Progenitor cell of endocrine pancreas (in vitro differentiated cells): ENCODE measurements at regions not wholly inside any gene's neighbourhood (a gene's known extent, or its start where the extent isn't known, plus 50 kb on each side); places are given as distances from the start of the nearest gene placed in this dataset.

Source experiments
- DNase-seq: peaks from one replicate; pipeline ENCODE4 v3.0.0; 2021; ENCODE audit warnings: low spot score; ENCODE audit not compliant: unreplicated experiment
- H3K27ac Mint-ChIP-seq: 2 replicates; pipeline ENCODE4 v1.8.0; 2021; ENCODE audit warnings: mild to moderate bottlenecking, moderate library complexity, mixed read lengths
- H3K27me3 Mint-ChIP-seq: 2 replicates; pipeline ENCODE4 v1.8.0; 2021; ENCODE audit warnings: mixed read lengths
- H3K36me3 Mint-ChIP-seq: 2 replicates; pipeline ENCODE4 v1.8.0; 2022; ENCODE audit warnings: mixed read lengths; ENCODE audit not compliant: insufficient read depth
- H3K4me1 Mint-ChIP-seq: 2 replicates; pipeline ENCODE4 v1.8.0; 2021; ENCODE audit warnings: low read depth, mixed read lengths
- H3K4me3 Mint-ChIP-seq: 2 replicates; pipeline ENCODE4 v1.8.0; 2021; ENCODE audit warnings: low read depth, mild to moderate bottlenecking, moderate library complexity, mixed read lengths
- H3K9me3 Mint-ChIP-seq: 2 replicates; pipeline ENCODE4 v1.8.0; 2021; ENCODE audit warnings: low read depth, mixed read lengths
- TF ChIP-seq, protein P1 (sequence below): fragments of 200-600 bp; sonication (generic); IDR thresholded peaks from one replicate; pipeline ENCODE4 v1.5.0; 2021; ENCODE audit warnings: antibody characterized with exemption, mild to moderate bottlenecking; ENCODE audit not compliant: unreplicated experiment

DNA sequence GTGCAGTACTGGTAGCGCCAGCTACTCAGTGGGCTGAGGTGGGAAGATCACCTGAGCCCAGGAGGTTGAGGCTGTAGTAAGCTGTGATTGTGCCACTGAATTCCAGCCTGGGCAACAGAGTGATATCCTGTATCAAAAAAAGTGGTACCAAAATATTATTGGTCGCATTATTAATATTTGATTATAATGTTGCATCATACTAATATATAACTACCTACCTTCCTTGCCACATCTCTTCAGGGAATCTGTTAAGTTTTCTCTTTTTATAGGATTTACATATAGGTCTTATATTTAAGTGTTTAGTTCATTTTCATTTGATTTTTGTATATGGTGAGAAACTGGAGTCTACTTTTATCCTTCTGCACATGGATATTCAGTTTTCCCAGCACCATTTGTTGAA, 66.3 kb upstream of the PHACTR3 start:
- Mint-ChIP-seq H3K36me3 (no peaks in the 10 kb centered on the region), H3K9me3 (peaks cover 24% of the 10 kb centered on the region), H3K27ac (no peak overlapping the region), H3K4me1 (no peaks in the 10 kb centered on the region), H3K27me3 (peaks cover 12% of the 10 kb centered on the region), H3K4me3 (no peak overlapping the region)
- TF ChIP-seq, protein P1, sequence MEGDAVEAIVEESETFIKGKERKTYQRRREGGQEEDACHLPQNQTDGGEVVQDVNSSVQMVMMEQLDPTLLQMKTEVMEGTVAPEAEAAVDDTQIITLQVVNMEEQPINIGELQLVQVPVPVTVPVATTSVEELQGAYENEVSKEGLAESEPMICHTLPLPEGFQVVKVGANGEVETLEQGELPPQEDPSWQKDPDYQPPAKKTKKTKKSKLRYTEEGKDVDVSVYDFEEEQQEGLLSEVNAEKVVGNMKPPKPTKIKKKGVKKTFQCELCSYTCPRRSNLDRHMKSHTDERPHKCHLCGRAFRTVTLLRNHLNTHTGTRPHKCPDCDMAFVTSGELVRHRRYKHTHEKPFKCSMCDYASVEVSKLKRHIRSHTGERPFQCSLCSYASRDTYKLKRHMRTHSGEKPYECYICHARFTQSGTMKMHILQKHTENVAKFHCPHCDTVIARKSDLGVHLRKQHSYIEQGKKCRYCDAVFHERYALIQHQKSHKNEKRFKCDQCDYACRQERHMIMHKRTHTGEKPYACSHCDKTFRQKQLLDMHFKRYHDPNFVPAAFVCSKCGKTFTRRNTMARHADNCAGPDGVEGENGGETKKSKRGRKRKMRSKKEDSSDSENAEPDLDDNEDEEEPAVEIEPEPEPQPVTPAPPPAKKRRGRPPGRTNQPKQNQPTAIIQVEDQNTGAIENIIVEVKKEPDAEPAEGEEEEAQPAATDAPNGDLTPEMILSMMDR = no peak
- DNase-seq = no peak

DNA sequence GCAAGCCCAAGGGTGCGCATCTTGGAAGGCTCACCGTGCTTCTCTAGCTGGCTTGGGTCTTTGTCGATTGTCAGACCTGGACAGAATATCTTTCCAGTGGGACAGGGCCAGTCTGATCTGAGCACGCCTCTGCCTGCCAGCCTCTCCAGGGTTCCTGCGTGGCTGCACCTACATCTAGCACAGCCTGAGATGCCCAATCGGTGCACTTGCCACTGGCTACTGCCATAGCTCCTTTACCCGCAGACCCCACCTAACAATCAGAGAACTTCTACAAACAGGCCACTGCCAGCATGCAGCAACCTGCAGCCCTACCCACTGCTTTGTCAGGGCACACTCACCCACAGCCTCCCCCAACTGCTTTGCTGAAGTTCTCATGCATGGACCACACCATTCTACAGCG, 56.7 kb upstream of the PHACTR3 start:
- H3K27me3 Mint-ChIP-seq = peaks cover 13% of the 10 kb centered on the region
- H3K4me3 Mint-ChIP-seq = no peak overlapping the region
- no peaks in the 10 kb centered on the region for H3K4me1 Mint-ChIP-seq
- no peaks in the 10 kb centered on the region for H3K36me3 Mint-ChIP-seq
- DNase-seq = no peak
- TF ChIP-seq, protein P1 = no peak
- no peaks in the 10 kb centered on the region for H3K9me3 Mint-ChIP-seq
- no peak overlapping the region for H3K27ac Mint-ChIP-seq
